ENCODE measurements at regions not wholly inside any gene's neighbourhood (a gene's known extent, or its start where the extent isn't known, plus 50 kb on each side); places are given as distances from the start of the nearest gene placed in this dataset.

- TF ChIP-seq CTCF (IDR thresholded peaks at IDR 0.05) = no peak
- DNase-seq = no peak
- no peaks in the 10 kb centered on the region for H3K27me3 ChIP-seq
- H3K9me3 ChIP-seq = no peaks in the 10 kb centered on the region
- H3K36me3 ChIP-seq = no peaks in the 10 kb centered on the region
- H3K4me3 ChIP-seq = no peak overlapping the region
- no peak overlapping the region for H3K27ac ChIP-seq
- intact Hi-C loops (cut with DNase I; ENCODE audit: low total_unique reads) = no loop called here
- no peaks in the 10 kb centered on the region for H3K4me1 ChIP-seq
These were observed 612.2 kb upstream of the VRK2 start for GRCh38 chr2:57434441-57434840.

GRCh38 chr2:57434972-57435371 lies 611.6 kb upstream of the VRK2 start:
- H3K4me1 ChIP-seq = no peaks in the 10 kb centered on the region
- DNase-seq = no peak
- no peaks in the 10 kb centered on the region for H3K9me3 ChIP-seq
- no peak overlapping the region for H3K27ac ChIP-seq
- no peak overlapping the region for H3K4me3 ChIP-seq
- no peak for TF ChIP-seq CTCF (IDR thresholded peaks at IDR 0.05)
- H3K27me3 ChIP-seq = no peaks in the 10 kb centered on the region
- no peaks in the 10 kb centered on the region for H3K36me3 ChIP-seq
- intact Hi-C loops (cut with DNase I; ENCODE audit: low total_unique reads) = no loop called here

DNA sequence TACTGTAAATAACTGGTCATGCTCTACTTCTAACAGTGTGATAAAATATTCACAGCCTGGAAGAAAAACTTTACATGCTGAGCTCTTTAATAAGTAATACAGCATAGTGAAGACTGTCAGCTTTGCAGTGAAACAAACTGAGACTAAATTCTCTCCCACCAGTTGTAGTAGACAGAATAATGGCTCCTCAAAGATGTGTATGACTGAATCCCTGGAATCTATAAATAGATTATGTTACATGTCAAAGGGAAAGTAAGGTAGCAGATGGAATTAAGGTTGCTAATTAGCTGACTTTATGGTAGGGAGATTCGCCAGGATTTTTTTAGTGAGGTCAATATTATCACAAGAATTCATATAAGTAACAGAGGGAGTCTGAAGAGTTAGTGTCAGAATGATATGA lies 609.5 kb upstream of the VRK2 start:
- intact Hi-C loops (cut with DNase I; ENCODE audit: low total_unique reads) = no loop called here
- no peaks in the 10 kb centered on the region for H3K27me3 ChIP-seq
- no peaks in the 10 kb centered on the region for H3K36me3 ChIP-seq
- H3K9me3 ChIP-seq = no peaks in the 10 kb centered on the region
- no peak overlapping the region for H3K4me3 ChIP-seq
- no peaks in the 10 kb centered on the region for H3K4me1 ChIP-seq
- TF ChIP-seq CTCF (IDR thresholded peaks at IDR 0.05) = no peak
- H3K27ac ChIP-seq = no peak overlapping the region
- DNase-seq = no peak

GRCh38 chr2:57440437-57440836 lies 606.2 kb upstream of the VRK2 start:
- no peak overlapping the region for H3K27ac ChIP-seq
- H3K4me3 ChIP-seq = no peak overlapping the region
- H3K36me3 ChIP-seq = no peaks in the 10 kb centered on the region
- TF ChIP-seq CTCF (IDR thresholded peaks at IDR 0.05) = no peak
- no peaks in the 10 kb centered on the region for H3K9me3 ChIP-seq
- H3K4me1 ChIP-seq = no peaks in the 10 kb centered on the region
- no peaks in the 10 kb centered on the region for H3K27me3 ChIP-seq
- no peak for DNase-seq
- intact Hi-C loops (cut with DNase I; ENCODE audit: low total_unique reads) = no loop called here

GRCh38 chr2:57443086-57443485 lies 603.5 kb upstream of the VRK2 start:
- Histone ChIP-seq H3K4me3 (no peak overlapping the region), H3K27ac (no peak overlapping the region), H3K36me3 (no peaks in the 10 kb centered on the region), H3K9me3 (no peaks in the 10 kb centered on the region), H3K4me1 (no peaks in the 10 kb centered on the region), H3K27me3 (no peaks in the 10 kb centered on the region)
- intact Hi-C loops (cut with DNase I; ENCODE audit: low total_unique reads) = no loop called here
- no peak for TF ChIP-seq CTCF (IDR thresholded peaks at IDR 0.05)
- no peak for DNase-seq

- no peak for DNase-seq
- Histone ChIP-seq H3K36me3 (no peaks in the 10 kb centered on the region), H3K4me3 (no peak overlapping the region), H3K27me3 (no peaks in the 10 kb centered on the region), H3K27ac (no peak overlapping the region), H3K9me3 (no peaks in the 10 kb centered on the region), H3K4me1 (no peaks in the 10 kb centered on the region)
- intact Hi-C loops (cut with DNase I; ENCODE audit: low total_unique reads) = no loop called here
- TF ChIP-seq CTCF (IDR thresholded peaks at IDR 0.05) = no peak
These were observed 602.6 kb upstream of the VRK2 start for GRCh38 chr2:57443973-57444521.

Measured in tibial artery (tissue), 4 donors.